GM23248 (cell line): ENCODE measurements at regions not wholly inside any gene's neighbourhood (a gene's known extent, or its start where the extent isn't known, plus 50 kb on each side); places are given as distances from the start of the nearest gene placed in this dataset.

ENCODE experiments used
- DNase-seq: peaks from one replicate; pipeline ENCODE4 v3.0.0-alpha.2; 2015
- H2AFZ ChIP-seq: fragments of 200-600 bp; sonication (generic); 2 replicates; pipeline ENCODE4 v1.6.1; 2016; ENCODE audit warnings: antibody characterized with exemption
- H3F3A ChIP-seq: fragments of 200-600 bp; sonication (generic); 2 replicates; pipeline ENCODE4 v1.6.1; 2016; ENCODE audit warnings: mild to moderate bottlenecking, antibody characterized with exemption, mixed run types; ENCODE audit not compliant: insufficient read depth
- H3K27ac ChIP-seq: fragments of 200-600 bp; sonication (generic); 2 replicates; pipeline ENCODE4 v1.5.1; 2016; ENCODE audit warnings: mild to moderate bottlenecking
- H3K27me3 ChIP-seq: fragments of 200-600 bp; sonication (generic); replicated peaks from 2 replicates; pipeline ENCODE4 v1.6.1; 2016; ENCODE audit warnings: mild to moderate bottlenecking; ENCODE audit not compliant: insufficient read depth
- H3K36me3 ChIP-seq: fragments of 200-600 bp; sonication (generic); 2 replicates; pipeline ENCODE4 v1.6.1; 2016; ENCODE audit warnings: low read depth, mild to moderate bottlenecking
- H3K4me1 ChIP-seq: fragments of 200-600 bp; sonication (generic); 2 replicates; pipeline ENCODE4 v1.6.1; 2016; ENCODE audit warnings: mild to moderate bottlenecking; ENCODE audit not compliant: insufficient read depth
- H3K4me2 ChIP-seq: fragments of 200-600 bp; sonication (generic); one replicate; pipeline ENCODE4 v1.6.1; 2016; ENCODE audit warnings: mild to moderate bottlenecking; ENCODE audit not compliant: unreplicated experiment
- H3K4me3 ChIP-seq: fragments of 200-600 bp; sonication (generic); 2 replicates; pipeline ENCODE4 v1.5.1; 2016; ENCODE audit warnings: mild to moderate bottlenecking
- H3K79me2 ChIP-seq: fragments of 200-600 bp; sonication (generic); 2 replicates; pipeline ENCODE4 v1.6.1; 2016; ENCODE audit warnings: mild to moderate bottlenecking; ENCODE audit not compliant: insufficient read depth
- H3K9ac ChIP-seq: fragments of 200-600 bp; sonication (generic); 2 replicates; pipeline ENCODE4 v1.6.1; 2016; ENCODE audit warnings: mild to moderate bottlenecking
- H3K9me2 ChIP-seq: fragments of 200-600 bp; sonication (generic); 2 replicates; pipeline ENCODE4 v1.6.1; 2016; ENCODE audit warnings: mixed run types, mild to moderate bottlenecking, moderate library complexity; ENCODE audit not compliant: insufficient read depth
- H3K9me3 ChIP-seq: fragments of 200-600 bp; sonication (generic); one replicate; pipeline ENCODE4 v1.6.1; 2017; ENCODE audit warnings: low read depth
- H4K20me1 ChIP-seq: fragments of 200-600 bp; sonication (generic); 2 replicates; pipeline ENCODE4 v1.6.0; 2016; ENCODE audit not compliant: insufficient read depth
- EZH2 ChIP-seq: fragments of 200-600 bp; sonication (generic); IDR thresholded peaks from 2 replicates; pipeline ENCODE4 v1.6.1; 2018; ENCODE audit warnings: antibody characterized with exemption, mild to moderate bottlenecking; ENCODE audit not compliant: insufficient read depth, poor library complexity, severe bottlenecking
- EZH2phosphoT487 ChIP-seq: fragments of 200-600 bp; sonication (generic); IDR thresholded peaks from 2 replicates; pipeline ENCODE4 v1.6.1; 2018; ENCODE audit warnings: antibody characterized with exemption, moderate library complexity, mild to moderate bottlenecking, low read depth; ENCODE audit not compliant: insufficient read depth
- WGBS, 2 experiments: methylation state at CpG; one replicate each; pipeline ENCODE4 v1.1.6; 2015 to 2017; ENCODE audit warnings: low lambda C conversion rate in 2 of 2, low coverage in 1 of 2; ENCODE audit errors: missing lambda C conversion rate in 2 of 2; 5-methylcytosine and 5-hydroxymethylcytosine counted together
- in situ Hi-C: fragments of 300-500 bp; cut with MboI; formaldehyde crosslinking; loops from 2 replicates; pipeline ENCODE4 v1.15.0; 2020

- Histone ChIP-seq H3K4me3 (no peak overlapping the region), H3K27ac (no peak overlapping the region), H3K4me1 (no peaks in the 10 kb centered on the region), H3F3A (no peaks in the 10 kb centered on the region), H2AFZ (no peak overlapping the region), H3K79me2 (no peaks in the 10 kb centered on the region), H3K9me3 (no peaks in the 10 kb centered on the region), H3K4me2 (no peak overlapping the region), H3K27me3 (no peaks in the 10 kb centered on the region), H3K9me2 (no peaks in the 10 kb centered on the region), H3K9ac (no peak overlapping the region), H3K36me3 (no peaks in the 10 kb centered on the region), H4K20me1 (no peaks in the 10 kb centered on the region)
- no peak for DNase-seq
- TF ChIP-seq EZH2 (no peak), EZH2phosphoT487 (no peak)
- in situ Hi-C loops = no loop called here
- WGBS, 2 experiments = 0% methylated on average over 1 of the region's 1 CpG
Measured at GRCh38 chr3:35484929-35485530, 154.3 kb upstream of the ARPP21 start.

DNA sequence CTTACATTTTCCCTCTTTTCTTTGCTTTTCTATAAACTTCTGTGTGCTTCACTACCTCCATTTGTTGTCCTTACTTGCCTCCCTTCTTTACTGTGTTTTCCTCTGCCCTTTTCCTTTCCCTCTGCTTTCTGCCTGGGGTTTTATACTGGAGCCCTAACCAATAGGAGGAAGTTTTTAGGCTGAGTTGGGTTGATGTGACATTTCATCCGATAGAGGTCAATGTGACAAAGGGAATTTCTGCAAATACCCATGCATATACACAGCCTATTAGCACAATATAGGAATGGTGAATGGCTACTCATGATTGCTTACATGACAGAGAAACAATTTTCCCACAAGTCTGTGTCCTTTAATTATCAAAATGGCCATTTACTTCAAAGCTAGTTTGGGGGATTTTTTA is 153.0 kb upstream of the ARPP21 start:
- DNase-seq = no peak
- Histone ChIP-seq H4K20me1 (no peaks in the 10 kb centered on the region), H3K9me2 (no peaks in the 10 kb centered on the region), H2AFZ (no peak overlapping the region), H3K9me3 (no peaks in the 10 kb centered on the region), H3K4me1 (no peaks in the 10 kb centered on the region), H3K36me3 (no peaks in the 10 kb centered on the region), H3K27me3 (no peaks in the 10 kb centered on the region), H3K79me2 (no peaks in the 10 kb centered on the region), H3K4me3 (no peak overlapping the region), H3K27ac (no peak overlapping the region), H3F3A (no peaks in the 10 kb centered on the region), H3K4me2 (no peak overlapping the region), H3K9ac (no peak overlapping the region)
- WGBS, 2 experiments = 59 to 66% methylated on average over 1 of the region's 1 CpG
- in situ Hi-C loops = no loop called here
- TF ChIP-seq EZH2phosphoT487 (no peak), EZH2 (no peak)

- DNase-seq = no peak
- TF ChIP-seq EZH2 (no peak), EZH2phosphoT487 (no peak)
- Histone ChIP-seq H3F3A (no peaks in the 10 kb centered on the region), H3K9ac (no peak overlapping the region), H3K79me2 (no peaks in the 10 kb centered on the region), H3K27me3 (no peaks in the 10 kb centered on the region), H3K4me1 (no peaks in the 10 kb centered on the region), H2AFZ (no peak overlapping the region), H3K9me3 (no peaks in the 10 kb centered on the region), H4K20me1 (no peaks in the 10 kb centered on the region), H3K36me3 (no peaks in the 10 kb centered on the region), H3K27ac (no peak overlapping the region), H3K4me2 (no peak overlapping the region), H3K9me2 (no peaks in the 10 kb centered on the region), H3K4me3 (no peak overlapping the region)
- in situ Hi-C loops = no loop called here
- WGBS, 2 experiments = 28 to 42% methylated on average over 2 of the region's 2 CpGs
Measured at GRCh38 chr3:35487376-35487775, 151.9 kb upstream of the ARPP21 start.

GRCh38 chr3:35488526-35488925 is 150.8 kb upstream of the ARPP21 start:
- no peak overlapping the region for H3K27ac ChIP-seq
- no peaks in the 10 kb centered on the region for H3K79me2 ChIP-seq
- H3F3A ChIP-seq = no peaks in the 10 kb centered on the region
- no peak overlapping the region for H3K4me3 ChIP-seq
- WGBS, 2 experiments = 11 to 15% methylated on average over 1 of the region's 1 CpG
- H3K4me2 ChIP-seq = no peak overlapping the region
- H3K4me1 ChIP-seq = no peaks in the 10 kb centered on the region
- no peak overlapping the region for H3K9ac ChIP-seq
- H3K9me3 ChIP-seq = no peaks in the 10 kb centered on the region
- no peaks in the 10 kb centered on the region for H4K20me1 ChIP-seq
- in situ Hi-C loops = no loop called here
- H3K27me3 ChIP-seq = no peaks in the 10 kb centered on the region
- H3K9me2 ChIP-seq = no peaks in the 10 kb centered on the region
- no peak overlapping the region for H2AFZ ChIP-seq
- TF ChIP-seq EZH2 (no peak), EZH2phosphoT487 (no peak)
- DNase-seq = no peak
- H3K36me3 ChIP-seq = no peaks in the 10 kb centered on the region

- Histone ChIP-seq H3K4me3 (no peak overlapping the region), H4K20me1 (no peaks in the 10 kb centered on the region), H3K79me2 (no peaks in the 10 kb centered on the region), H3K4me1 (no peaks in the 10 kb centered on the region), H3K9me3 (no peaks in the 10 kb centered on the region), H3K36me3 (no peaks in the 10 kb centered on the region), H3F3A (no peaks in the 10 kb centered on the region), H3K27ac (no peak overlapping the region), H3K4me2 (no peak overlapping the region), H2AFZ (no peak overlapping the region), H3K9me2 (no peaks in the 10 kb centered on the region), H3K27me3 (no peaks in the 10 kb centered on the region), H3K9ac (no peak overlapping the region)
- 8 to 10% methylated on average over 2 of the region's 2 CpGs for WGBS, 2 experiments
- no peak for DNase-seq
- no peak for TF ChIP-seq EZH2
- TF ChIP-seq EZH2phosphoT487 = no peak
- in situ Hi-C loops = no loop called here
Measured at GRCh38 chr3:35492841-35493240, 146.5 kb upstream of the ARPP21 start.
